ENCODE measurements at regions not wholly inside any gene's neighbourhood (a gene's known extent, or its start where the extent isn't known, plus 50 kb on each side); places are given as distances from the start of the nearest gene placed in this dataset.
A peak's percentile ranks its signal among the peaks of the same experiment; 100 is the strongest.

- TF ChIP-seq, protein P1, sequence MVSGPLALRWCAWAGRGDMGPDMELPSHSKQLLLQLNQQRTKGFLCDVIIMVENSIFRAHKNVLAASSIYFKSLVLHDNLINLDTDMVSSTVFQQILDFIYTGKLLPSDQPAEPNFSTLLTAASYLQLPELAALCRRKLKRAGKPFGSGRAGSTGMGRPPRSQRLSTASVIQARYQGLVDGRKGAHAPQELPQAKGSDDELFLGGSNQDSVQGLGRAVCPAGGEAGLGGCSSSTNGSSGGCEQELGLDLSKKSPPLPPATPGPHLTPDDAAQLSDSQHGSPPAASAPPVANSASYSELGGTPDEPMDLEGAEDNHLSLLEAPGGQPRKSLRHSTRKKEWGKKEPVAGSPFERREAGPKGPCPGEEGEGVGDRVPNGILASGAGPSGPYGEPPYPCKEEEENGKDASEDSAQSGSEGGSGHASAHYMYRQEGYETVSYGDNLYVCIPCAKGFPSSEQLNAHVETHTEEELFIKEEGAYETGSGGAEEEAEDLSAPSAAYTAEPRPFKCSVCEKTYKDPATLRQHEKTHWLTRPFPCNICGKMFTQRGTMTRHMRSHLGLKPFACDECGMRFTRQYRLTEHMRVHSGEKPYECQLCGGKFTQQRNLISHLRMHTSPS (CRISPR knock-in tag; IDR thresholded peaks at IDR 0.05; ENCODE audit: low read depth): peak; percentile 61; the same call in 1 of the 2 replicates
- TF ChIP-seq SMARCE1 (IDR thresholded peaks at IDR 0.05; ENCODE audit: borderline replicate concordance) (no peak), HNRNPH1 (optimal IDR thresholded peaks at IDR 0.05; ENCODE audit: low read depth, low read length) (no peak), NR2C2 (CRISPR knock-in tag; IDR thresholded peaks at IDR 0.05; ENCODE audit: borderline replicate concordance) (no peak), MXI1 (IDR thresholded peaks at IDR 0.05; ENCODE audit: borderline replicate concordance, low read depth, low read length) (no peak), ELF1 (CRISPR knock-in tag; IDR thresholded peaks at IDR 0.05) (no peak), ZNF33A (CRISPR knock-in tag; IDR thresholded peaks at IDR 0.05; ENCODE audit: borderline replicate concordance) (no peak), RARG (CRISPR knock-in tag; IDR thresholded peaks at IDR 0.05; ENCODE audit: low read depth) (no peak), ZNF414 (CRISPR knock-in tag; IDR thresholded peaks at IDR 0.05) (no peak; the same call in 1 of the 2 replicates), FOSL1 (CRISPR knock-in tag; IDR thresholded peaks at IDR 0.05; ENCODE audit: borderline replicate concordance) (no peak), ZNF577 (CRISPR knock-in tag; IDR thresholded peaks at IDR 0.05; ENCODE audit: borderline replicate concordance, low read depth) (no peak), RELA (CRISPR knock-in tag; IDR thresholded peaks at IDR 0.05) (no peak), HNF4A (CRISPR knock-in tag; IDR thresholded peaks at IDR 0.05) (no peak), IKZF4 (CRISPR knock-in tag; IDR thresholded peaks at IDR 0.05; ENCODE audit: borderline replicate concordance, low read depth, not compliant biosample characterization) (peak; percentile 90), TERF1 (CRISPR knock-in tag; IDR thresholded peaks at IDR 0.05) (no peak), POLR2AphosphoS5 (IDR thresholded peaks at IDR 0.05; ENCODE audit: low read depth, low read length) (no peak), ARNT2 (CRISPR knock-in tag; IDR thresholded peaks at IDR 0.05; ENCODE audit: low read depth) (no peak), U2AF2 (IDR thresholded peaks at IDR 0.05; ENCODE audit: low read depth, low read length) (no peak), ZNF121 (CRISPR knock-in tag; IDR thresholded peaks at IDR 0.05) (no peak), KMT2A (CRISPR knock-in tag; IDR thresholded peaks at IDR 0.05) (0 out of 2 replicates have a peak, but pooled peaks have one; percentile 26), RFX1 (IDR thresholded peaks at IDR 0.05) (no peak), ZNF549 (CRISPR knock-in tag; IDR thresholded peaks at IDR 0.05) (no peak), ZFP1 (CRISPR knock-in tag; IDR thresholded peaks at IDR 0.05) (no peak), TBL1XR1 (IDR thresholded peaks at IDR 0.05; ENCODE audit: borderline replicate concordance, low read length, partially characterized antibody) (no peak)
- TF ChIP-seq, protein P2, sequence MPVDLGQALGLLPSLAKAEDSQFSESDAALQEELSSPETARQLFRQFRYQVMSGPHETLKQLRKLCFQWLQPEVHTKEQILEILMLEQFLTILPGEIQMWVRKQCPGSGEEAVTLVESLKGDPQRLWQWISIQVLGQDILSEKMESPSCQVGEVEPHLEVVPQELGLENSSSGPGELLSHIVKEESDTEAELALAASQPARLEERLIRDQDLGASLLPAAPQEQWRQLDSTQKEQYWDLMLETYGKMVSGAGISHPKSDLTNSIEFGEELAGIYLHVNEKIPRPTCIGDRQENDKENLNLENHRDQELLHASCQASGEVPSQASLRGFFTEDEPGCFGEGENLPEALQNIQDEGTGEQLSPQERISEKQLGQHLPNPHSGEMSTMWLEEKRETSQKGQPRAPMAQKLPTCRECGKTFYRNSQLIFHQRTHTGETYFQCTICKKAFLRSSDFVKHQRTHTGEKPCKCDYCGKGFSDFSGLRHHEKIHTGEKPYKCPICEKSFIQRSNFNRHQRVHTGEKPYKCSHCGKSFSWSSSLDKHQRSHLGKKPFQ (CRISPR knock-in tag; IDR thresholded peaks at IDR 0.05; ENCODE audit: insufficient replicate concordance): no peak
- TF ChIP-seq, protein P3, sequence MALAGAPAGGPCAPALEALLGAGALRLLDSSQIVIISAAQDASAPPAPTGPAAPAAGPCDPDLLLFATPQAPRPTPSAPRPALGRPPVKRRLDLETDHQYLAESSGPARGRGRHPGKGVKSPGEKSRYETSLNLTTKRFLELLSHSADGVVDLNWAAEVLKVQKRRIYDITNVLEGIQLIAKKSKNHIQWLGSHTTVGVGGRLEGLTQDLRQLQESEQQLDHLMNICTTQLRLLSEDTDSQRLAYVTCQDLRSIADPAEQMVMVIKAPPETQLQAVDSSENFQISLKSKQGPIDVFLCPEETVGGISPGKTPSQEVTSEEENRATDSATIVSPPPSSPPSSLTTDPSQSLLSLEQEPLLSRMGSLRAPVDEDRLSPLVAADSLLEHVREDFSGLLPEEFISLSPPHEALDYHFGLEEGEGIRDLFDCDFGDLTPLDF (CRISPR knock-in tag; IDR thresholded peaks at IDR 0.05): no peak
Measured at GRCh38 chr16:85491058-85491771, 121.9 kb upstream of the GSE1 start (continued).
